ELF-1 (cell line): ENCODE measurements at regions not wholly inside any gene's neighbourhood (a gene's known extent, or its start where the extent isn't known, plus 50 kb on each side); places are given as distances from the start of the nearest gene placed in this dataset.
"Not testable (repeated sequence)": the region's sequence is repeated elsewhere in the genome, so short reads cannot be mapped to it uniquely, and the experiment has no call there.

ENCODE experiments used
- DNase-seq: peaks from one replicate; pipeline ENCODE4 v3.0.0-alpha.2; 2016; ENCODE audit warnings: low read depth, low spot score

GRCh38 chr6:15080895-15081294 is 165.0 kb upstream of the JARID2 start:
- peak; percentile 65 for DNase-seq

DNA sequence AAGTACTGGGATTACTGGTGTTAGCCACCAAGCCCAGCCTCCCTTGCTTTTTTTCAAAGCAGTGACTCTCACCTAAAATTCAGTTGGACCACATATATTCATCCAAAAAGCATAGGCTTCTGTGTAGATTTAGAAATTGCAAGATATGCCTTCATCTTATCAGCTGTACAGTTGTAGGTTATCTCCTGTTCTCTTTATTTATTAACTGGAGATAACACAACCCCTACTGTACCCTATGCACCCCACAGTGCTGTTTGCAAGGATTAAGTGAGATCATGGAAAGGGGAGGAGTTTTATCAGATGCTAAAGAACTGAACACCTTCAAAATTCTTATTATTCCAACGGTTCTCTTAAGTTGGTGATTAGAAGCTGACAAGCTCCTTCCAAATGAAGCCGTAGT is 164.4 kb upstream of the JARID2 start:
- no peak for DNase-seq

GRCh38 chr6:15082708-15083107 is 163.2 kb upstream of the JARID2 start:
- DNase-seq = no peak

DNA sequence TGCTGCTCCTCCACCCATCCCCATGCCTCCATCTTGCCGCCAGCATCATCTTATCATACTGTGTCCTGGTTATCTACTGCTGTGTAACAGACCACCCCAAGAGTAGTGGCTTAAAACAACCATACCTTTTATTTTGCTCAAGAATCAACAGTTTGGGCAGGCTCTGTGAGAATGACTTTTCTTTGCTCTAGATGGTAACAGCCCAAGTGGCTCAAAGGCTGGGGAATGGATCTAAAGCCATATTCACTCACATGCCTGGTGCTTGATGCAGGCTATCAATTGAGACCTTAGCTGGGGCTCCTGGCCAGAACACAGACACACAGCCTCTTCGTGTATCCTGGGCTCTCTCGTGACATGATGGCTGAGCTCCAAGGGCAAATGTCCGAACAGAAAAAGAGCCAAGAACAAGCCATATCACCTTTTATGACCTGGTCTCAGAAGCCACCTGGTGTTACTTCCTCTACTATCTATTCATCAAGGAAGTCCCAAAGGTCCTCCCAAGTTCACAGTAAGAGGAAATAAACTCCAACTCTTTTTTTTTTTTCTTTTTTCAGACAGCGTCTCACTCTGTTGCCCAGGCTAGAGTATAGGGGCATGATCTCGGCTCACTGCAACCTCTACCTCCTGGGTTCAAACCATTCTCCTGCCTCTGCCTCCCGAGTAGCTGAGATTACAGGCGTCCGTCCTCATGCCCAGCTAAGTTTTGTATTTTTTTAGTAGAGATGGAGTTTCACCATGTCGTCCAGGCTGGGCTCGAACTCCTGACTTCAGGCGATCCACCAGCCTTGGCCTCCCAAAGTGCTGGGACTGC is 159.3 kb upstream of the JARID2 start:
- DNase-seq = no peak

DNA sequence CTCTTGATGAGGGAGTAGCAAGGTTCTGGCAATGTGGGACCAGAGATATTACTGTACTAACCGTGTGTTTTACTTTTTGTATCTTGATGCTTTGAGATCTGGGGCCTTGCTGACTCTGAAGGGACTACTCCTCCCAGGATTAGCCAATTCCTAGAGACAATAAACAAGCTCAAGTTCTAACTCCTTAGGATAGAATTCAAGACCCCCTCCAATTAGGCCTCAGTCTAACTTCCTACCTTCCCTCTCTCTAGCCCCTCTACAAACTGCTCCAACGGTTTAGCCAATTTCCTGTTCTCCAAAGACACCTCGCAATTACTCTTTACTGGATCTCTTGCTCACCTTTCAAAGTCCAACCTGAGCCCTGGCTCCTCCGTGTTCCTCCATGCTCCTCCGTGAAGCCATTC is 158.7 kb upstream of the JARID2 start:
- no peak for DNase-seq

GRCh38 chr6:15088904-15089568 is 156.8 kb upstream of the JARID2 start:
- no peak for DNase-seq

- peak; percentile 84 for DNase-seq
Measured at GRCh38 chr6:15089569-15090144, 156.2 kb upstream of the JARID2 start.

DNA sequence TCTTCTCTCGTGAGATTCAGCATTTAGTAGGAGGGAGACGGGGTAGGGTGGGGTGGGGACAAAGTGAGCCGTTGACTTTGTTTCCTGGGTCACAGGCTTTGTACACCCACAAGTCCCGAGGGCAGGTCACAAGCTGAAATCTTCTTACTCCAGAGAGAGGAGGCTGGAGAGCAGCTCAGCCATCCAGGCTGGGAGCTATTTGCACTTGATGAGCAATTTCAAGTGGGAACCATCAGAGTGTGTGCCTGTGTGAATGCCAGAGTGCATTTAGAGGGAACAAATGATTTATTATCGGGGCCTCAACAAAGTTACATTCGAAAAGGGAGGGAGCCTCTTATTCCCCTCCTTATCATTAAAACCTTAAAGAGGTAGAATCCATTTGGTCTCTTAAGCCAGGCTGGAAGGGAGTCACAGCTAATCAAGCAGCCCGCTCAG is 155.7 kb upstream of the JARID2 start:
- no peak for DNase-seq

- DNase-seq = no peak
Measured at GRCh38 chr6:15090745-15091384, 155.0 kb upstream of the JARID2 start.

- no peak for DNase-seq
Measured at GRCh38 chr6:15096894-15097837, 148.7 kb upstream of the JARID2 start.

GRCh38 chr6:15101130-15101529 is 144.7 kb upstream of the JARID2 start:
- no peak for DNase-seq

GRCh38 chr6:15102241-15102640 is 143.6 kb upstream of the JARID2 start:
- DNase-seq = no peak

DNA sequence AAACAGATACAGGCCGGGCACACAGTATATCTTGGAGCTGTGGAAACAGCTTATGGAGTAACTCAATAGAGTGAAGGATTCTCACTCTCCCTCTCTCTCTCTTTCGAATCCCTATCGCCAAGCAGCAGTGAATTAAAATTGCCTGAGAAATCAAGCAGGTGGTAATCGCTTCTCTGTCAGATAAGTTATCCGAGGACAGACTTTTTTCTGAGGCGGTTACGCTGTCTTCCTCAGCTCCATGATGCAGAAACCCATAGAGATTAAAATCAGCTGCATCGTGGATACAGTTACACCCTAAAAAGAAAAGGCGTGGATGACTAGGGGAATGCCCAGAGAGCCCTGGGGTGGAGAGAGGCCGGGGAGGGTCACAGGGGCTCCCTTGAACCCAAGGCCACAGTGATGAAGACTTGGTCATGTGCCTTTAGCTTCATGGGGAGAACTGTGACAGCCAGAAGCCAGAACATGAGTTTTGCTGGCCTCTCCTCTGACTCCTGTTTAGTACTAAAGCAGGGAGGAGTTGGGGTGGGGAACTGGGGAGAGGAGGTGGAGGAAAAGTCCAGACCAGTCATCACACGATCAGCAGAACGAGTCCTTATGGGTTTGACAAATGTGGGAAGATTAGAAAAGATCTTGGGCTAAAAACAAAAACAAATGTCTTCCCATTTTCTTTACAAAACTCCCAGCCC is 138.8 kb upstream of the JARID2 start:
- DNase-seq = no peak

- DNase-seq = no peak
Measured at GRCh38 chr6:15107644-15108382, 138.1 kb upstream of the JARID2 start.

- no peak for DNase-seq
Measured at GRCh38 chr6:15108383-15108715, 137.5 kb upstream of the JARID2 start.

DNA sequence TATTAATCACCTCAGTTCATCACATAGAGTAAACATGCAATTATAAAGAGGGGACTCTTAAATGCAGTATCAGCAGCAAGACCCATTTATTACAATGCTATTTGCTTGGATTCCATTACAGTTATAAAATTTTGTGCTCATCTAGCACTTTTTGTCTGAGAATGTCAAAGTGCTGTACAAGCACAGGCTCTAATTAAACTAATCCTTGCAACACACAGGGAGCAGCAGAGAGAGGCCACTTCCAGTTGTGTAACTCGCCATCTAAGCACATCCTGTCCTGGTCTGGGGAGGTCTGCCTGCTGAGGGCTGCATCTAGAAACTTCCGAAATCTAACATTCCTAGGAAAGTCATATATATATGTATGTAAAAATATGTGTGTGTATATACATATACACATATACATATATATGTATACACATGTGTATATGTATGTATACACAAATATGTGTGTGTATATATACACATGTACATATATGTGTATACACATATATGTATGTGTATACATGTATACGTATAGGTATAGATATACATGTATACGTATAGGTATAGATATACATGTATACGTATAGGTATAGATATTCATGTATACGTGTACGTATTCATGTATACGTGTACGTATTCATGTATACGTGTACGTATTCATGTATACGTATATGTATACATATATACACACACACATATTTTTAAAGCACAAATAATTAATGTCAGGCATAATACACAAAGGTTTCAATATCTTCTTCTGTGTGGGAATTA is 136.4 kb upstream of the JARID2 start:
- DNase-seq = no peak

DNA sequence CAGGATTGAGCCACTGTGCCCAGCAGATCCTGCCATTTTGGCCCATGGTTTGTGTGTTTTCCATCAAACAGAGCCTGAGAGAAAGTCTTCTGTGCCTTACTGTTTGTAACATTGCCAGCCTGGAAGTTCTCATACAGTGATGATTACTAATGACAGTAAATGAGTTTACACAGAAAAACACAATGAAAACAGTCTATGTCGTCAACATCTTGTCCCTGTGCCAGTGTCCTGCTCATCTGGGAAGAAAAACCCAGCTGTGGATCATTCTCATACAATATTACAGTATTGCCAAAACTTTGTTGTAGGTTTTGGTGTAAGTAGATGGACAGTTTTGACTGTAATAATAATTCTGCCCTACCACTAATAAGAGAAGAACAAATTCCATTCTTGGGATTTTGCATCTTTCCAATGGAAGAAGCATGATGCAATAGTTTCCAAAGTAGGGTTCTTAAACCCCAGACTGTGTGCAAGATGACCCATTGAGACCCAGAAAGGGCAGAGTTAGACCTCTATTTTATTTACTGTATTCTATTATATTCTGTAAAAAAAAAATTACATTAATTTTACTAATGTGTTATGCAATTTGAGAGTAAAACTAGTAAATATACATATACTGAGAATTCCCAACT is 135.0 kb upstream of the JARID2 start:
- no peak for DNase-seq

GRCh38 chr6:15111576-15111975 is 134.3 kb upstream of the JARID2 start:
- not testable (repeated sequence) for DNase-seq

- DNase-seq = no peak
Measured at GRCh38 chr6:15113587-15113986, 132.3 kb upstream of the JARID2 start.
